ENCODE measurements at regions not wholly inside any gene's neighbourhood (a gene's known extent, or its start where the extent isn't known, plus 50 kb on each side); places are given as distances from the start of the nearest gene placed in this dataset.

DNA sequence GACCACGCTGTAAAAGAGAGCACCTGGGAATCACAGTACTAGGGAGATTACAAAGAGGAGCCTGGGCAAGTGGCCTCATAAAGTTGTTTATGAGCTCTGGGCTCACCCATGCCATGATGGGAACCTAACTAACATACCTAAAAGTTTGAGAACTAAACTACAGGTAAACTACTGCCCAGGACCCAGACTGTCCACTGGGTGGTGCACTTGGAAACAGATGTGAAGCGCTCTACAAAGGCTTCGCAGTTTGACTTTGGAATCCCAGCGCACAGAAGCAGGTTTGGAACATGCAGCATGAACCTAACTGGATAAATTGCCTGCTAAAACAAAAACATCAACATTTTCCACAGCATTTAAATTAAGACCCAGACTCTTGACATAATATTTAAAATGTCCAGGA is 418.6 kb downstream of the FAM181B start:
- Histone ChIP-seq H3K4me3 (ENCODE audit: low read depth, low read length) (no peak overlapping the region), H3K36me3 (ENCODE audit: control insufficient read depth, insufficient read depth, low read length) (no peaks in the 10 kb centered on the region), H3K27me3 (ENCODE audit: control insufficient read depth, insufficient read depth, low read length) (no peaks in the 10 kb centered on the region)
- DNase-seq (ENCODE audit: low read depth), result no peak
- ChIA-PET CTCF (no interaction called here), POLR2A (no interaction called here)
- TF ChIP-seq, protein P1, sequence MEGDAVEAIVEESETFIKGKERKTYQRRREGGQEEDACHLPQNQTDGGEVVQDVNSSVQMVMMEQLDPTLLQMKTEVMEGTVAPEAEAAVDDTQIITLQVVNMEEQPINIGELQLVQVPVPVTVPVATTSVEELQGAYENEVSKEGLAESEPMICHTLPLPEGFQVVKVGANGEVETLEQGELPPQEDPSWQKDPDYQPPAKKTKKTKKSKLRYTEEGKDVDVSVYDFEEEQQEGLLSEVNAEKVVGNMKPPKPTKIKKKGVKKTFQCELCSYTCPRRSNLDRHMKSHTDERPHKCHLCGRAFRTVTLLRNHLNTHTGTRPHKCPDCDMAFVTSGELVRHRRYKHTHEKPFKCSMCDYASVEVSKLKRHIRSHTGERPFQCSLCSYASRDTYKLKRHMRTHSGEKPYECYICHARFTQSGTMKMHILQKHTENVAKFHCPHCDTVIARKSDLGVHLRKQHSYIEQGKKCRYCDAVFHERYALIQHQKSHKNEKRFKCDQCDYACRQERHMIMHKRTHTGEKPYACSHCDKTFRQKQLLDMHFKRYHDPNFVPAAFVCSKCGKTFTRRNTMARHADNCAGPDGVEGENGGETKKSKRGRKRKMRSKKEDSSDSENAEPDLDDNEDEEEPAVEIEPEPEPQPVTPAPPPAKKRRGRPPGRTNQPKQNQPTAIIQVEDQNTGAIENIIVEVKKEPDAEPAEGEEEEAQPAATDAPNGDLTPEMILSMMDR (IDR thresholded peaks at IDR 0.05; ENCODE audit: insufficient read depth, low read depth, low read length), result no peak

DNA sequence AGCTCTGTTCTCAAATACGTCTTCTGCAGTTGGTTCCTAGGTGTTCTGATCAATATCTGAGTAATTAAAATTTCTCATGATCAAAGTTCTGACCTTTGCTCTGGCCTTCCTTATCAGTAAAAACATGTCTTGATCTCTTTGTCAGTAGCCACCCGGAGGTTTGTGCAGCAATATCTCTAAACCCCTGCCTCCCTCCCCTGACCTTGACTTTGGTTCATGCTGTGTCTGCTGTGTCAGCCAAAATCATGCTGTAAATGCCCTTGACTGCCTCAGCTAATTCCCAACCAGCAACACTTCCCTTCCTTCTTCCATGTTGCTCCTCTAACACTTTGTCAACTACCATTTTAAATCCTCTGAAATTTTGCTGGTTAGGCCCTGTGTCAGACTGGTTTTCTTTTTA is 424.7 kb downstream of the FAM181B start:
- H3K4me3 ChIP-seq (ENCODE audit: low read depth, low read length), result no peak overlapping the region
- POLR2A ChIA-PET, result no interaction called here
- H3K27me3 ChIP-seq (ENCODE audit: control insufficient read depth, insufficient read depth, low read length), result no peaks in the 10 kb centered on the region
- DNase-seq (ENCODE audit: low read depth), result no peak
- H3K36me3 ChIP-seq (ENCODE audit: control insufficient read depth, insufficient read depth, low read length), result no peaks in the 10 kb centered on the region
- CTCF ChIA-PET, result no interaction called here
- TF ChIP-seq, protein P1 (IDR thresholded peaks at IDR 0.05; ENCODE audit: insufficient read depth, low read depth, low read length), result no peak

DNA sequence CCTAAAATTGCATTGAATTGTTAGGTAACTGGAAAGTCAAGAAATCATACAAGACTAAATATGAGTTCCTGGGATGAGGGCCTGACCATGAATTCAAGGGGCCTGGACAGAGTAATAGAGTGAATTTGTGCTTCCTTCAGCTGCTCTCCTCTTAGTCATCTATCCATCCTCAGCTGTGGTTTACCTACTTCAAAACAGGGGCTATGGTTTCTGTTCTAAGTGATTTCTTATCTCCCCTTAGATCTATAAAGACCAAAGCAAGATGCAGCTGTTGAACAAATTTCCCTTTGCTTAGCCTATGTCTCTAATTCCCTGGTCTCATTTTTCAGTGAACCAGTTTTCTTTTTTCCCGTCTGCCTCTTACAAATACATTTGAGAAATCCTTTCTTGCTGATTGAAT is 428.5 kb downstream of the FAM181B start:
- Histone ChIP-seq H3K27me3 (ENCODE audit: control insufficient read depth, insufficient read depth, low read length) (no peaks in the 10 kb centered on the region), H3K36me3 (ENCODE audit: control insufficient read depth, insufficient read depth, low read length) (no peaks in the 10 kb centered on the region), H3K4me3 (ENCODE audit: low read depth, low read length) (no peak overlapping the region)
- no peak for DNase-seq (ENCODE audit: low read depth)
- ChIA-PET POLR2A (no interaction called here), CTCF (no interaction called here)
- TF ChIP-seq, protein P1 (IDR thresholded peaks at IDR 0.05; ENCODE audit: insufficient read depth, low read depth, low read length), result no peak

DNA sequence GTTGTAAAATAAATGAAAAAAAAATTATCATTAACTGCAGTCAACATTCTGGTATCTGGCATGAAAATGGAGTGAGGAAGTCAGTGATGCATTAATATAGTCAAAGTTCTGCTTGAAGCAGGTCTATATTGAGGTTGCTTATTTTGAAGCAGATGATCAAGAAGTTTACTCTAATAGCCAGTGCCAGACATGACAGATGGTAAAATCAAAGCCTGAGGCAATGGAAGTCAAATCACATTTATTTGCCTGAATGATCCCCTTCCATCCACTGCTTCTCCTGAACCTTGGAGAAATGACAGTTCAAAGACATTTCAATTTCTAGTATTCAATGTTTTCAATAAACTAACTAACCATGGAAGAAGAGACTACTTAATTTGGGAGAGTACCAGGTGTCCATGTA is 430.0 kb downstream of the FAM181B start:
- Histone ChIP-seq H3K27me3 (ENCODE audit: control insufficient read depth, insufficient read depth, low read length) (no peaks in the 10 kb centered on the region), H3K4me3 (ENCODE audit: low read depth, low read length) (no peak overlapping the region), H3K36me3 (ENCODE audit: control insufficient read depth, insufficient read depth, low read length) (no peaks in the 10 kb centered on the region)
- ChIA-PET POLR2A (no interaction called here), CTCF (no interaction called here)
- TF ChIP-seq, protein P1 (IDR thresholded peaks at IDR 0.05; ENCODE audit: insufficient read depth, low read depth, low read length), result no peak
- no peak for DNase-seq (ENCODE audit: low read depth)

DNA sequence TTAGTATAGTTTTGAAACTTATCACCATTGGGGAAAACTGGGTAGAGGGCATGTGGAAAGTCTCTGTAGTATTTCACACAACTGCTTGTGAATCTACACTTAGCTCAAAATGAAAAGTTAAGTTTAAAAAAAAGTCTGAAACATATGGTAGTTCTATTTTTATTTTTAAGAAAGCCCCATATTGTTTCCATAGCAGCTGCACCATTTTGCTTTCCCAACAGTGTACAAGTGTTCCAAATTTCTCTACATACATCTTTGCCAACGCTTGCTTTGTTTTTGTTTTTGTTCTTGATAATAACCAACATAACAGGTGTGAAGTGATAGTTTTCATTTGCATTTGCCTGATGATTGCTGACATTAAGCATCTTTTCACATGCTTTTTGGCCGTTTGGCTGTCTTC is 445.2 kb downstream of the FAM181B start:
- H3K36me3 ChIP-seq (ENCODE audit: control insufficient read depth, insufficient read depth, low read length), result no peaks in the 10 kb centered on the region
- TF ChIP-seq, protein P1 (IDR thresholded peaks at IDR 0.05; ENCODE audit: insufficient read depth, low read depth, low read length), result no peak
- POLR2A ChIA-PET, result no interaction called here
- H3K27me3 ChIP-seq (ENCODE audit: control insufficient read depth, insufficient read depth, low read length), result no peaks in the 10 kb centered on the region
- no peak overlapping the region for H3K4me3 ChIP-seq (ENCODE audit: low read depth, low read length)
- CTCF ChIA-PET, result no interaction called here
- DNase-seq (ENCODE audit: low read depth), result no peak
